Type B pancreatic cell (in vitro differentiated cells): ENCODE measurements at regions not wholly inside any gene's neighbourhood (a gene's known extent, or its start where the extent isn't known, plus 50 kb on each side); places are given as distances from the start of the nearest gene placed in this dataset.

Source experiments
- DNase-seq: peaks from one replicate; pipeline ENCODE4 v3.0.0; 2021; ENCODE audit warnings: mixed read lengths; ENCODE audit not compliant: unreplicated experiment; ENCODE audit errors: extremely low spot score
- H3K27ac Mint-ChIP-seq: 2 replicates; pipeline ENCODE4 v1.8.0; 2021; ENCODE audit warnings: mild to moderate bottlenecking, mixed read lengths
- H3K27me3 Mint-ChIP-seq: 2 replicates; pipeline ENCODE4 v1.8.0; 2021; ENCODE audit warnings: mixed read lengths
- H3K36me3 Mint-ChIP-seq: 2 replicates; pipeline ENCODE4 v1.8.0; 2021; ENCODE audit warnings: mixed read lengths
- H3K4me1 Mint-ChIP-seq: one replicate; pipeline ENCODE4 v1.8.0; 2021; ENCODE audit warnings: mixed read lengths; ENCODE audit not compliant: unreplicated experiment
- H3K4me3 Mint-ChIP-seq: 2 replicates; pipeline ENCODE4 v1.8.0; 2021; ENCODE audit warnings: mild to moderate bottlenecking, mixed read lengths
- H3K9me3 Mint-ChIP-seq: 2 replicates; pipeline ENCODE4 v1.8.0; 2021; ENCODE audit warnings: mixed read lengths
- TF ChIP-seq, protein P1 (sequence below): fragments of 200-600 bp; sonication (generic); conservative IDR thresholded peaks from 2 replicates; pipeline ENCODE4 v1.5.0; 2021; ENCODE audit warnings: antibody characterized with exemption, mild to moderate bottlenecking

DNA sequence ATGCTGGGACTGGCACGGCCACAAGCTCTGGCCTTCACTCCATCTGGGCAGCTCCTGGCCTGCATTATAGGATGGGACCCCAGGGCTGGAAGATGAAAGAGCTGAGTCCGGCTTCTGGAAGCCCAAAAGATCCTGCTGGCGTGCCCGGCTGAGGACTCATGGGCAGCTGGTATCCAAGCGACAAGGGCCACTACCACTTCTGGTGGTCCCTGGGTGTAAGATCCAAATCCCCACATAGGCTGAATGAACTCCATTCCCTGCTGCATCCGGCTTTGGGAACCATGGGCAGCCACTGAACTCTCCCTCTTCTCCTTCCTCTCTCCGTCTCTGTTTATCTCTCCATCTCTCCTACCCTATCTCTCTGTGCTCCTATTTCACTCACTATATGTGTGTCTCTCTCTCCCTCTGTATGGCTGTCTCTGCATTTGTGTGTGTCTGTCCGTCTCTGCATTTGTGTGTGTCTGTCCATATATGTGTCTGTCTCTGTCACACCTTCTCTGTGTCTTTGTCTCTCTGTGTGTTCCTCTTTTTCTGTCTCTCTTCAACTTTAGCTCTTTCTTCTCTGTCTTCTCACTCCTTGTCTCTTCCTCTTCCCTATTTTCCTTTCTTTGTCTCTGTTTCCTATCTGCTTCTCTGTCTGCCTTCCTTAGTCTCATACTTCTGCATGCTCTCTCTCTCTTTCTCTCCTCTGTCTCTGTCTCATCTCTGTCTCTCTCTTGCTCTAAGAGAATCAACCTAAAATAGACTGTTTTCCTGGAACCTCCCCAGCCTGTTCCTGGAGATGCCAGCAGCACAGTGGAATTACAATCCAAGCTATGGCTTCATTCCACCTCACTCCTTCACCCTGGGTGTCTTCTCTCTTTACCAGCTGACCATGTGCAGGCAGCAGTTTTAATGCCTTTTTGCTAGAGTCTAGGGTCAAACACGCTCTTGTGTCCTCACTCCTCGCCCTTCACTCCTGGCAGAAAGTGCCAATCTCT, 60.4 kb upstream of the IRX6 start:
- H3K4me1 Mint-ChIP-seq: peaks cover 4% of the 10 kb centered on the region
- H3K4me3 Mint-ChIP-seq: no peak overlapping the region
- peaks cover 27% of the 10 kb centered on the region for H3K27me3 Mint-ChIP-seq
- H3K27ac Mint-ChIP-seq: no peak overlapping the region
- no peak for DNase-seq
- TF ChIP-seq, protein P1, sequence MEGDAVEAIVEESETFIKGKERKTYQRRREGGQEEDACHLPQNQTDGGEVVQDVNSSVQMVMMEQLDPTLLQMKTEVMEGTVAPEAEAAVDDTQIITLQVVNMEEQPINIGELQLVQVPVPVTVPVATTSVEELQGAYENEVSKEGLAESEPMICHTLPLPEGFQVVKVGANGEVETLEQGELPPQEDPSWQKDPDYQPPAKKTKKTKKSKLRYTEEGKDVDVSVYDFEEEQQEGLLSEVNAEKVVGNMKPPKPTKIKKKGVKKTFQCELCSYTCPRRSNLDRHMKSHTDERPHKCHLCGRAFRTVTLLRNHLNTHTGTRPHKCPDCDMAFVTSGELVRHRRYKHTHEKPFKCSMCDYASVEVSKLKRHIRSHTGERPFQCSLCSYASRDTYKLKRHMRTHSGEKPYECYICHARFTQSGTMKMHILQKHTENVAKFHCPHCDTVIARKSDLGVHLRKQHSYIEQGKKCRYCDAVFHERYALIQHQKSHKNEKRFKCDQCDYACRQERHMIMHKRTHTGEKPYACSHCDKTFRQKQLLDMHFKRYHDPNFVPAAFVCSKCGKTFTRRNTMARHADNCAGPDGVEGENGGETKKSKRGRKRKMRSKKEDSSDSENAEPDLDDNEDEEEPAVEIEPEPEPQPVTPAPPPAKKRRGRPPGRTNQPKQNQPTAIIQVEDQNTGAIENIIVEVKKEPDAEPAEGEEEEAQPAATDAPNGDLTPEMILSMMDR: no peak
- H3K36me3 Mint-ChIP-seq: no peaks in the 10 kb centered on the region
- no peaks in the 10 kb centered on the region for H3K9me3 Mint-ChIP-seq

- Mint-ChIP-seq H3K4me1 (peaks cover 4% of the 10 kb centered on the region), H3K9me3 (no peaks in the 10 kb centered on the region), H3K4me3 (no peak overlapping the region), H3K36me3 (no peaks in the 10 kb centered on the region), H3K27ac (no peak overlapping the region), H3K27me3 (peaks cover 34% of the 10 kb centered on the region)
- DNase-seq: no peak
- TF ChIP-seq, protein P1: no peak
Observed at GRCh38 chr16:55264949-55265348, 59.1 kb upstream of the IRX6 start.

DNA sequence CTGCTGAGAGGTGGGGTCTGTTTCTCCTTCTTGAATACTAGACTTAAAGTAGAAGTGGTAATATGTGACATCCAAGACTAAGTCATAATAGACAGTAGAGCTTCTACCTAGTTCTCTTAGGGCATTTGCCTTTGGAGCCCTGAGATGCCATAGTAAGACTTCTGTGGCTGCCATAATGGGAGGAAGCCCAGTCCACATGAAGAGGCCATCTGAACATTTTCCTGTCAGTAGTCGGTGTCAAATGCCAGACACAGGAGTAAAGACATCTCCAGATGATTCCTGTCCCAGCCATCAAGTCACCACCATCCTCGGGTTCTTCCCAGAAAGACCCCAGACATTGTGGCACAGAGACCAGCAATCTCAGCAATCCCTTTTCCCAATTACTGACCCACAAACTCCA, 58.1 kb upstream of the IRX6 start:
- DNase-seq: no peak
- H3K9me3 Mint-ChIP-seq: no peaks in the 10 kb centered on the region
- H3K4me1 Mint-ChIP-seq: peaks cover 4% of the 10 kb centered on the region
- H3K27me3 Mint-ChIP-seq: peaks cover 29% of the 10 kb centered on the region
- TF ChIP-seq, protein P1: no peak
- no peak overlapping the region for H3K4me3 Mint-ChIP-seq
- no peaks in the 10 kb centered on the region for H3K36me3 Mint-ChIP-seq
- H3K27ac Mint-ChIP-seq: no peak overlapping the region

DNA sequence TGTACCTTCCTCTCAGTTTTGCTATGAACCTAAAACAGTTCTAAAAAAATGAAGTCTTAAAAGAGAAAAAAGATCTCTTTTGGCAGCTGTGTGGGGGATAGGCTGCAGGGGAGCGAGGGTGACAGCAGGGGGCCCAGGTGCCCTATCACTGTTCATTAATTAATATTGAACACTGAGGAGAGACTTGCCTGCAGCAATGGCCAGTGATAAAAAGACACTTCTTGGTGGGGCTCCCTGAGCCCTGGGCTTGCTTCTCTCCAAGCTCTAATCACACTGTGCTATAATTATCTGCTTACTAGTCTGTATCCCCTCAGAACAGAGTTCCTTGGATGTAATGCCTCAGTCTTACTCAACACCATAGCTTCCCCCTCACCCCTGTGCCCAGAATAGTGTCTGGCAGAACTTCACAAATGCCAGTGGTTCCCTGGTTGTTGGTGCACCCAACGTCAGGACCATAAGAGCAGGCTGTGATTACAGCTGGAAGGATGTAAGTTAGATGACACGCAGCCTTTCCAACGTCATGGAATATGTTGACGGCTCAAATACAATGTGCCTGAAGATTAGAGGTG, 52.0 kb upstream of the IRX6 start:
- H3K4me3 Mint-ChIP-seq: no peak overlapping the region
- TF ChIP-seq, protein P1: no peak
- H3K27ac Mint-ChIP-seq: no peak overlapping the region
- H3K27me3 Mint-ChIP-seq: peaks cover 20% of the 10 kb centered on the region
- no peak for DNase-seq
- H3K4me1 Mint-ChIP-seq: peaks cover 11% of the 10 kb centered on the region
- H3K36me3 Mint-ChIP-seq: no peaks in the 10 kb centered on the region
- no peaks in the 10 kb centered on the region for H3K9me3 Mint-ChIP-seq

GRCh38 chr16:55272744-55273143, 51.3 kb upstream of the IRX6 start:
- Mint-ChIP-seq H3K9me3 (peaks cover 4% of the 10 kb centered on the region), H3K4me3 (no peak overlapping the region), H3K27me3 (peaks cover 20% of the 10 kb centered on the region), H3K4me1 (peaks cover 11% of the 10 kb centered on the region), H3K27ac (no peak overlapping the region), H3K36me3 (no peaks in the 10 kb centered on the region)
- TF ChIP-seq, protein P1: no peak
- DNase-seq: no peak
